Activated naive CD8-positive, alpha-beta T cell treated with anti-CD3 and anti-CD28 coated beads for 36 hours (primary cell): ENCODE measurements at regions not wholly inside any gene's neighbourhood (a gene's known extent, or its start where the extent isn't known, plus 50 kb on each side); places are given as distances from the start of the nearest gene placed in this dataset.
"Not testable (repeated sequence)": the region's sequence is repeated elsewhere in the genome, so short reads cannot be mapped to it uniquely, and the experiment has no call there.

Experiments
- DNase-seq: peaks from one replicate; pipeline ENCODE4 v3.0.0; 2021
- H3K27ac Mint-ChIP-seq: one replicate; pipeline ENCODE4 v1.8.0; 2022; ENCODE audit warnings: mild to moderate bottlenecking, moderate library complexity, mixed read lengths
- H3K27me3 Mint-ChIP-seq: one replicate; pipeline ENCODE4 v1.8.0; 2022; ENCODE audit warnings: mild to moderate bottlenecking, mixed read lengths
- H3K36me3 Mint-ChIP-seq: one replicate; pipeline ENCODE4 v1.8.0; 2021; ENCODE audit warnings: mild to moderate bottlenecking, mixed read lengths
- H3K4me1 Mint-ChIP-seq: one replicate; pipeline ENCODE4 v1.8.0; 2021; ENCODE audit warnings: mixed read lengths
- H3K4me3 Mint-ChIP-seq: one replicate; pipeline ENCODE4 v1.8.0; 2022; ENCODE audit warnings: mild to moderate bottlenecking, moderate library complexity, mixed read lengths
- H3K9me3 Mint-ChIP-seq: one replicate; pipeline ENCODE4 v1.8.0; 2022; ENCODE audit warnings: mixed read lengths

DNA sequence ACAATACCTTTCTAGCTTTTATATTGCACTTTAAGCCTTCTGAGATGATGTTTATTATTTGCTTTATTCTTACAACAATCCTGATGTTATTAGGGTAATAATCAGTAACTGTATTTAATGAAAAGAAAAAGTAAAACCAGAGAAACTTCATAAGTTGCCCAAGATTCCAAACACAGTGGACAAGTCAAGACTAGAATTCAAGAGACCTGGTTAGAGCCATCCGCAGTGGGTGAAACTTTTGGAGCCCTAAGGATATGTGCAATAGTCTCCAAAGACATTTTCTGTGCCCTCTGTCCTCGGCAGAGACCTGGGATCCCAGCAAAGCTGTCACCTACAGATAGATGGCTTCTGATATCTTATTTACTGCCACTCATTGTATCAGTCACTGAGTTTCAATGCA, 106.8 kb upstream of the DPT start:
- peaks cover 12% of the 10 kb centered on the region for H3K4me1 Mint-ChIP-seq
- H3K27ac Mint-ChIP-seq: no peak overlapping the region
- H3K9me3 Mint-ChIP-seq: no peaks in the 10 kb centered on the region
- no peak overlapping the region for H3K4me3 Mint-ChIP-seq
- no peaks in the 10 kb centered on the region for H3K27me3 Mint-ChIP-seq
- no peaks in the 10 kb centered on the region for H3K36me3 Mint-ChIP-seq
- no peak for DNase-seq

DNA sequence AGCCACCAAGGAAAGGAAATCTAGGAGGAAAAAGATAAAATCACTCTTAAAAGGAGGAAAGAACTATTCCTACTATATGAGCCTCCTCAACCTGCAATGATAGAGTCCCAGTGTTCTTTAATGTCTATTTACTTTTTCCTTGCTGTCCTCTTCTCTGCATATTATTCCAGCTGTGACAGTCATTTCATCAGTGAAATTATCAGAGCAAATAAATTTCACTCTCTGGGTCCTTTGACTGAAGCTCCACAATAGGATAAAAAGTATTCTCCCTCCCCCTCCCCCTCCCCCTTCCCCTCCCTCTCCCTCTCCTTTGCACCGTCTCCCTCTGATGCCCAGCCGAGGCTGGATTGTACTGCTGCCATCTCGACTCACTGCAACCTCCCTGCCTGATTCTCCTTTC, 107.5 kb upstream of the DPT start:
- peaks cover 12% of the 10 kb centered on the region for H3K4me1 Mint-ChIP-seq
- no peak for DNase-seq
- H3K4me3 Mint-ChIP-seq: no peak overlapping the region
- no peaks in the 10 kb centered on the region for H3K27me3 Mint-ChIP-seq
- no peaks in the 10 kb centered on the region for H3K36me3 Mint-ChIP-seq
- no peaks in the 10 kb centered on the region for H3K9me3 Mint-ChIP-seq
- no peak overlapping the region for H3K27ac Mint-ChIP-seq

DNA sequence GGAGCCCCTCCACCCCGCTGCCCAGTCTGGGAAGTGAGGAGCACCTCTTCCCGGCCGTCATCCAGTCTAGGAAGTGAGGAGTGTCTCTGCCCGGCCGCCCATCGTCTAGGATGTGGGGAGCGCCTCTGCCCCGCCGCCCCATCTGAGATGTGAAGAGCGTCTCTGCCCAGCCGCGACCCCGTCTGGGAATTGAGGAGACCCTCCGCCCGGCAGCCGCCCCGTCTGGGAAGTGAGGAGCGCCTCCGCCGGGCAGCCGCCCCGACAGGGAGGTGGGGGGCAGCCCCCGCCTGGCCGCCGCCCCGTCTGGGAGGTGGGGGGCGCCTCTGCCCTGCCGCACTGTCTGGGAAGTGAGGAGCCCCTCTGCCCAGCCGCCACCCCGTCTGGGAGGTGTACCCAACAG, 108.2 kb upstream of the DPT start:
- H3K27me3 Mint-ChIP-seq, H3K9me3 Mint-ChIP-seq, H3K27ac Mint-ChIP-seq, H3K36me3 Mint-ChIP-seq, H3K4me3 Mint-ChIP-seq, DNase-seq: not testable (repeated sequence)
- H3K4me1 Mint-ChIP-seq: peaks cover 12% of the 10 kb centered on the region

DNA sequence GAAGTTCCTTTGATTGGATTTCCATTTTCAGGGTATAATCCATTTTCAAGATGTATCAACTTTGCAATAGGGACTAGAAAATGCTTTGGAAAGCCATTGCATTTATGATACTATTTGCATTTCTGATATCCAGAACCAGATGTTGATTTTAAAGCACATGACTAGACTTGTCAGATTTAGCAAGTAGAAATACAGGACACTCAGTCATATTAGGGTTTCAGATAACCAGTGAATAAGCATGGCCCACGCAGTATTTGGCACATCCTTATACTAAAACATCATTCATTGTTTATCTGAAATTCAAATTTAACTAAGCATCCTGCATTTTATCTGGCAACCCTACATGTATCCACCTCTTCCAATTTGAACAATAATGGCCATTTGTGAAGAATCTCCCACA, 113.3 kb upstream of the DPT start:
- no peaks in the 10 kb centered on the region for H3K4me1 Mint-ChIP-seq
- H3K27ac Mint-ChIP-seq: no peak overlapping the region
- no peaks in the 10 kb centered on the region for H3K9me3 Mint-ChIP-seq
- no peak overlapping the region for H3K4me3 Mint-ChIP-seq
- H3K27me3 Mint-ChIP-seq: no peaks in the 10 kb centered on the region
- DNase-seq: no peak
- H3K36me3 Mint-ChIP-seq: no peaks in the 10 kb centered on the region

DNA sequence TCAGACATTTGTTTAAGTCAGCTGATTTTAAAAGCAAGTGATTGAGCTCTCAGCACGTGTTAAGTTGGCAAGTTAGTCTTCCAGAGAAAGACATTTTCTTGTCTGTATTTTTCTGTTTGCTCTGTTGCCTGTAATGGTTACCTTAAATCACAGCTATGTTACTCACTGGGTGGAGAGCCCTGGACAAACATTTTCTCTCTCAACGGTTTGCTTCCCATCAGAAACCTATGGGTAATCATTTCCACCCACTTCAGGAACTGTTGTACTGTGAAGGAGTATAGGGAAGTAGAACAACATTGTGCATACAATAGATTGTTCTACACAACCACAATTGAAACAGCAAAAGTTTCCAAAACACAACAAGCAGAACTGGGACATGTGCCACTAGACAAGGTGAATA, 113.9 kb upstream of the DPT start:
- Mint-ChIP-seq H3K27me3 (no peaks in the 10 kb centered on the region), H3K9me3 (no peaks in the 10 kb centered on the region), H3K4me1 (no peaks in the 10 kb centered on the region), H3K4me3 (no peak overlapping the region), H3K36me3 (no peaks in the 10 kb centered on the region), H3K27ac (no peak overlapping the region)
- DNase-seq: no peak

DNA sequence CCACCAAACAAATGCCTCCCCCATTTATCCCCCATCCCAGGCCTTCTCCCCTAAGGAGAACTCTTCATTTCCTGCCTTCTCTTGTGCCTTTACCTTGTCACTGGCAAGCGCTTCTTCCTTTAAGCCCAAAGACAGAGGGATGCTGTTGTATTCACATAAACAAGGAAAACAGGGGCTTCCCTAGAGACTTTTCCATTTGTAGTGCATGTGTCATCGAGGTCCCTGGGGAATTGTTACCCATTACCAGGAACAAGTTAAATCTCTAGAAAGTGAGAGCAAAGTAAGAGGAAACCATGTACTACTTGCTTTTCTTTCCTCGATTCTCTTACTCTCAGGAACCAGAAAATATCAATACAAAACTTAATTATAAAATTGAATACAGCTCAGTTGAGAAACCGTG, 114.4 kb upstream of the DPT start:
- no peak overlapping the region for H3K4me3 Mint-ChIP-seq

DNA sequence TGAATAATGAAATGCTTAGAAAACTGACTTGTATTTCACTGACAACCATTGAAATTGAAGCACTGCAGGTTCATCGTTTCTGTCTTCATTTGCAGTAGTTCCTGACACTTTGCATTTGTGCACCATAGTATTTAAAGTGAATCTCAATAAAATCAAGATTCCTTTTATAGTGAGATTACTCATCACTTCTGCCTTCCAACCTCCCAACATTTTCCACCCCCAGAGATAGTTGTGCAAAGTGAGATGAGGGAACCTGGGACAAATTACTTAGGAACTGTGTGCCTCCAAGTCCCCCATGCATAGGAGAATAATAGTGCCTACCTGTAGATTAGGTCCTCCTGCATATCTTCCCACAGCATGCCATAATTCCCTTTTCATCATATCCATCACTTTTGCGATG, 114.9 kb upstream of the DPT start:
- Mint-ChIP-seq H3K27me3 (peaks cover 4% of the 10 kb centered on the region), H3K27ac (no peak overlapping the region)

More for the DNA sequence above, 114.4 kb upstream of the DPT start:
- Mint-ChIP-seq H3K36me3 (no peaks in the 10 kb centered on the region), H3K9me3 (no peaks in the 10 kb centered on the region), H3K27ac (no peak overlapping the region), H3K27me3 (peaks cover 3% of the 10 kb centered on the region), H3K4me1 (no peaks in the 10 kb centered on the region)
- no peak for DNase-seq

DNA sequence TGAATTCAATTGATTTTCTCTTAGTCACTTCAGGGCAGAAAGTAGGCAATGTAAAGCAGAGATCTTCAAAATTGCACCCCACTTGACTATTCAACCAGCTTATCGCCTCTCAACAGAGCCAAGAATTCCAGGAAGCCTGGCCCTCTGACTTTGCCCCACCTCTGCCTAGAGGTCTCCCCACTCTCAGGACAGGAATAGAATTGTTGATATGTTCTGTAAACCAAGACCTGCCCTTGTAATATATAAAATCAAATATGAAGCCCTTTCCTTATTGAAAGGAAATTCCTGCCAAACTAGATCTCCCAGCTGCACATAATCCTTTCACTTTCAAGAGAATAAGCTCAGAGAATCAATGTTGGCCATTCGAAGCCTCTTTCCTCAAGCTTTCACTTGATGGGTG, 116.1 kb upstream of the DPT start:
- Mint-ChIP-seq H3K27me3 (peaks cover 4% of the 10 kb centered on the region), H3K27ac (no peak overlapping the region), H3K4me3 (no peak overlapping the region), H3K9me3 (no peaks in the 10 kb centered on the region), H3K36me3 (no peaks in the 10 kb centered on the region), H3K4me1 (no peaks in the 10 kb centered on the region)
- no peak for DNase-seq

More for the DNA sequence above, 114.9 kb upstream of the DPT start:
- DNase-seq: no peak
- H3K36me3 Mint-ChIP-seq: no peaks in the 10 kb centered on the region
- no peak overlapping the region for H3K4me3 Mint-ChIP-seq
- no peaks in the 10 kb centered on the region for H3K9me3 Mint-ChIP-seq
- H3K4me1 Mint-ChIP-seq: no peaks in the 10 kb centered on the region

DNA sequence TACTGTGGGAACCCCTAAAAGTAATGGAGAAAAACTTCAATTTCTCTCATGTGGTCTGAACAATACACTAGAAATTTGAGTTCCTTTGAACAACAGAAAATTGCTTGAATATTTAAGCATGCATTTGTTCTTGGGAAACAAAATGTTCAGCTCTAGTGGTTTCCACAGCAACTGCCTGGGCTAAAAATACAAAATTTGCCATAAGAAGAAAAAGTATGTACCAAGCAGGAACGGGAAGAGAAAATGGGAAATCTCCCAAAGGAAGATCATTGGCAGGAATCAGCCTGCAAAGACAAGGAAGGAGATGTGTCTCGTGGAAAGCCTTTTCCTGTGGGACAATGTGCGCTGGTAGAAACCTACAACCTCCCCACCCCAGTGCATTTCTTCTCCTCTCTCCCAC, 119.0 kb upstream of the DPT start:
- no peak overlapping the region for H3K4me3 Mint-ChIP-seq
- peaks cover 3% of the 10 kb centered on the region for H3K36me3 Mint-ChIP-seq
- no peaks in the 10 kb centered on the region for H3K4me1 Mint-ChIP-seq
- no peak for DNase-seq
- peaks cover 3% of the 10 kb centered on the region for H3K9me3 Mint-ChIP-seq
- peaks cover 4% of the 10 kb centered on the region for H3K27me3 Mint-ChIP-seq
- H3K27ac Mint-ChIP-seq: no peak overlapping the region

DNA sequence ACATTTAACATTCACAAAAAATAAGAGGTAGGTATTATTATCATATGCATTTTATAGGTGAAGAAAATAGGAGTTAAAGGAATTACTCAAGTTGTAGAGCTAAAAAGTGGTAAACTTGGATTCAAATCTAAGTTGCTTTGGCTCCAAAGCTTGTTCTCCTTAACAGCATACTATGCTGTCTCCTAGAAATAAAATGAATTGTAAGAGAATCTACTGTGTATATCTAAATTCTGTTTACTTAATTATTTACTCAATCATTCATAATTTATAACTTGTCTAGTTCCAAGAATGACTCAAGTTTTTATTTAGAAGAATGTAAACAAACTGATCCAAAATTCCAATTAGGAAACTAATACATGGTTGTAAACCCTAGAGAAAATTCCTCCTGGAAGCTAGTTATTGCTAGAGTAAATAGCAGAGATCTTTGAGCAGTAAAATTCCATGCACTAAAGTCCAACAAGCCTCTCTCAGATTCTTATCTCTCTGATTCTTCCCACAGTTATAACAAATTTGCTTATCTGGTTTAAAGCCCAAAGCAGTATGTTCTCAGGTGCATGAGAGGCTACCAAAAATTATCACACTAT, 132.5 kb upstream of the DPT start:
- Mint-ChIP-seq H3K27me3 (no peaks in the 10 kb centered on the region), H3K9me3 (peaks cover 11% of the 10 kb centered on the region), H3K4me3 (no peak overlapping the region), H3K4me1 (no peaks in the 10 kb centered on the region), H3K36me3 (peaks cover 7% of the 10 kb centered on the region), H3K27ac (no peak overlapping the region)
- DNase-seq: no peak

DNA sequence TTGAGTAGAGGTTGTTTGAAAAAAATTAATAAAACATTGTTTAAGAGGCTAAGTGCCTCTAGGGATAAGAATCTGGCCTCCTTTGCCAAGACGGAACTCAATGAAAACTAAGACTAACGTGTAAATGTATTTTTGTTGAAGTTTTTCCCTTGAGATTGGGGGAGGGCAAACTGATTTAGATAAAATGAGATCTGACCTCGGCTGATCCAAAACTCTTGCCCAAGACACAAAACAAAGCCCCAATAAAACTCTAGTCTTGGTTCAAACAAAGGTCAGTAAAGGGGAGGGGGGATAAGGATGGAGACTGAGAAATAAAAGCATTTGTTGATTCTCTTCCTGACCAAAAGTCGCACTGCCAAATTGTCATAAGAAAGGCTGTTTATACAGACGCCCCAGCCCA, 134.8 kb upstream of the DPT start:
- peaks cover 7% of the 10 kb centered on the region for H3K36me3 Mint-ChIP-seq

DNA sequence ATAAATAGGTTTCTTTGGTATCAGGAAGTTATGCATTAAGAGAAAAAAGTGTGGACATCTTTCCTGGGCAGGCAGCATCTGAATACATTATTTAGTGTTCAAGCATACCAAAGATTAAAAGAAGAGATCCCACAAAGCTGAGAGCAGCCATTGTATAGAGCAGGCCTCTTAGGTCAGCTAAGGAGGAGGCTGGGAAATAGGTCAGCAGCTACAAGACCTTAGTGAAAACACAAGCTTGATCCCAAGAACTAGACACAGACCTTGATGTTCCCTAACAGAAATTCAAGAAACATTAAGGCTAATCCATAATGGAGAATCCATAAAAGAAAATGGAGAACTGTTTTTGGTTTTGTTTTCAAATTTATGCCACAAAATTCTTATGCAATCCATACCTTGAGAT, 135.3 kb upstream of the DPT start:
- H3K4me1 Mint-ChIP-seq: peaks cover 4% of the 10 kb centered on the region
- H3K9me3 Mint-ChIP-seq: peaks cover 5% of the 10 kb centered on the region
- peaks cover 7% of the 10 kb centered on the region for H3K36me3 Mint-ChIP-seq
- H3K4me3 Mint-ChIP-seq: no peak overlapping the region
- DNase-seq: no peak
- no peak overlapping the region for H3K27ac Mint-ChIP-seq
- no peaks in the 10 kb centered on the region for H3K27me3 Mint-ChIP-seq

More for the DNA sequence above, 134.8 kb upstream of the DPT start:
- H3K4me1 Mint-ChIP-seq: peaks cover 4% of the 10 kb centered on the region
- no peak for DNase-seq
- no peak overlapping the region for H3K27ac Mint-ChIP-seq
- H3K27me3 Mint-ChIP-seq: no peaks in the 10 kb centered on the region
- peaks cover 8% of the 10 kb centered on the region for H3K9me3 Mint-ChIP-seq
- no peak overlapping the region for H3K4me3 Mint-ChIP-seq

DNA sequence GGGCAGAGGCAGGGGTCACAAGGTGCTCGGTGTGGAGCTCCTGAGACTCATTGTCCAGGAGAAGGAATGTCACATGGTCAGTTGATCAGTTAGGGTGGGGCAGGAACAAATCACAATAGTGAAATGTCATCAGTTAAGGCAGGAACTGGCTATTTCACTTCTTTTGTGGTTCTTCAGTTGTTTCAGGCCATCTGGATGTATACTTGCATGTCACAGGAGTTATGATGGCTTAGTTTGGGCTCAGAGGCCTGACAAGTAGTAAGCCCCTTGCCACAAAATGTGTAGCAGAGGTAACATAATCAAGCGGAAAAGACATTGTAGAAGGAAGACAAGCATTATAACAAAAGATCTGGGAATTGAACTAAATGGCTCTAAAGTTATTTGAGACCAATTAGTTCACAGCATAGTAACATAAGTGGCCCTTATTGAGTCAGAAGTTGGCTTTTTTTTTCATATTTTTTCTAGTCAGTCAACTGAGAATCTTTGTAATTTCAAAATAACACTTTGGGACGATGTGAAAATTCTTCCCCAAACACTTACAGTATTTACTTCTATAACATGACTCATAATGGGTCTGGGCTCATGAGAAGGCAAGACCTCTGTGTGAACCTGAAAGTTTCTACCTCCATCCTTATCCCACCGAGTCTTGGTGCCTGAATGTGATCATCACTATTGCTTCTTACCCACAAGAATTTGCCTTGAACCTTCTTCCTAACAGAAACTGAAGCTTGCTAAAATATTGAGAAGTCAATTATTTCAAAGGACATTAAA, 137.0 kb upstream of the DPT start:
- H3K4me3 Mint-ChIP-seq: no peak overlapping the region
- no peak for DNase-seq
- no peak overlapping the region for H3K27ac Mint-ChIP-seq
- H3K4me1 Mint-ChIP-seq: peaks cover 4% of the 10 kb centered on the region
- H3K36me3 Mint-ChIP-seq: peaks cover 5% of the 10 kb centered on the region
- H3K9me3 Mint-ChIP-seq: peaks cover 5% of the 10 kb centered on the region
- no peaks in the 10 kb centered on the region for H3K27me3 Mint-ChIP-seq

DNA sequence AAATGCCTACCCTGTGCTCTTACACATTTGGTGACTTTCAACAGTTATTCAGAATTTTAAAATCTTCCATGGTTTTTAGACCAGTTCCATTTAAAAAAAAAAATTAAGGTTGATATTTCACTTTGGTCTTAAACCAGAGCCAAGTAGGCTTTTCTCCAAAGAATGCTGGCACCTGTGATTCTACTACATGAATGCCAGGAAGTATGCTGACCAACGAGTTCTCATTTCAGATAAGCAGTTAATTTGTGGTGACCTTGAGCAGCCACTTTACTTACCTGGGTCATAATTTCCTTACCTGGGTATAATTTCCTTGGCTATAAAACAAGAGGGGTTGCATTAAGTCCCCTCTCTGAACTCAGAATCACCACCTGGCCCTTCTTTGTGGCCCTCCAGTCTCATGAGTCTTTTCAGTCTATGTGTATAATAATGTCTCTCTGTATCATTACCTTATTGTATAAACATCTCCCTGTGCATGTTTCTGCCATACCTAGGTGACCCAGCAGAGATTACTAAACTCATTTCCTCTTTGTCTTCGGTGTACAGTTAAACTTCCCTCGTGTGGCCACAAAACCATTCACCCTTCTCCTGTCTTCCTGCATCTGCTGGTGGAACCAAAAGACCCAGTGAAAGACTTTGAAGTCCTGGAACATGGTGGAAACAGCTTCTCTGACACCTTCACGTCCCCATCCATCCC, 139.1 kb upstream of the DPT start:
- no peak overlapping the region for H3K27ac Mint-ChIP-seq
- peaks cover 4% of the 10 kb centered on the region for H3K27me3 Mint-ChIP-seq
- H3K4me3 Mint-ChIP-seq: no peak overlapping the region
- peaks cover 4% of the 10 kb centered on the region for H3K4me1 Mint-ChIP-seq
- peaks cover 7% of the 10 kb centered on the region for H3K9me3 Mint-ChIP-seq
- no peak for DNase-seq
- peaks cover 5% of the 10 kb centered on the region for H3K36me3 Mint-ChIP-seq

DNA sequence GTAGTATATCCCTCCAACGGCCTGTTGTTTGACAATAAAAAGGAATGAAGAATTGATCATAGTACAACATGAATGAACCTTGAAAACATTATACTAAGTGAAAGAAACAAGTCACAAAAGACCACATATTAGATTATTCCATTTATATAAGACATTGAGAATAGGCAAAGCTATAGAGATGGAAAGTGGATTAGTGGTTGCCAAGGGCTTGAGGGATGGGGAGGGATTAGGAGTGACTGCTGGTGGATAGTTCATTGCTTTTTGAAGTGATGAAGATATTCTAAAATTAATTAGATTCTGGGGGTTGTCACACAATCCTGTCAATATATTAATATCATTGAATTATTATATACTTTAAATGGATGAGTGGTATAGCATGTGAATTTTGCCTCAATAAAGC, 142.5 kb upstream of the DPT start:
- peaks cover 4% of the 10 kb centered on the region for H3K27me3 Mint-ChIP-seq
- H3K4me3 Mint-ChIP-seq: no peak overlapping the region
- no peak for DNase-seq
- no peaks in the 10 kb centered on the region for H3K36me3 Mint-ChIP-seq
- H3K4me1 Mint-ChIP-seq: peaks cover 4% of the 10 kb centered on the region
- peaks cover 2% of the 10 kb centered on the region for H3K9me3 Mint-ChIP-seq
- no peak overlapping the region for H3K27ac Mint-ChIP-seq

DNA sequence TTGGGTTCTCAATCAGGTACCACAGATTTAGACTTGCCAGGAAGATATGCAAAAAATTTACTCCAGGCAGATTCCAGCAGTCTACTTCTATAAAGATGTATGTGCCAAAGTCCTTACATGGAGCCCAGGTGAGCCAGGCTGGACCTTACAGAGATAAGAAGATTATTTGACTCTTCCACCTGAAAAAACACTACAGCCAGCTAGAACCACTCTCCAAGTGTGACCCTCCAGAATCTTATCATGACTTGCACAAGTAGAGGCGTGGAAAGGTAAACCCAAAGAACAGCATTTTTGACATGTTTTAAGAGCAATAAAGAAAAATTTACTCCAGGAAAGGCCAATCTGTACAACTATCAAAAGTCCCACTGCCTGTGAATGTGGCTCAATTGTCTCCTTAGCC, 146.8 kb upstream of the DPT start:
- H3K27ac Mint-ChIP-seq: no peak overlapping the region
- H3K36me3 Mint-ChIP-seq: no peaks in the 10 kb centered on the region
- no peak overlapping the region for H3K4me3 Mint-ChIP-seq
- H3K9me3 Mint-ChIP-seq: peaks cover 2% of the 10 kb centered on the region
- peaks cover 4% of the 10 kb centered on the region for H3K27me3 Mint-ChIP-seq
- no peak for DNase-seq
- no peaks in the 10 kb centered on the region for H3K4me1 Mint-ChIP-seq
